H9 (cell line): ENCODE measurements at regions not wholly inside any gene's neighbourhood (a gene's known extent, or its start where the extent isn't known, plus 50 kb on each side); places are given as distances from the start of the nearest gene placed in this dataset.

Source experiments
- DNase-seq: peaks from one replicate; pipeline ENCODE4 v3.0.0-alpha.2; 2017
- H2AFZ ChIP-seq: one replicate; pipeline ENCODE4 v1.6.1; 2013; ENCODE audit warnings: mild to moderate bottlenecking, low read length, control low read depth, moderate library complexity
- H2AK5ac ChIP-seq: 2 replicates; pipeline ENCODE4 v1.6.1; 2013; ENCODE audit warnings: low read length, control low read depth, mixed read lengths; ENCODE audit not compliant: insufficient read length
- H2BK120ac ChIP-seq: one replicate; pipeline ENCODE4 v1.6.1; 2013; ENCODE audit warnings: low read depth, mild to moderate bottlenecking, low read length, control low read depth, inconsistent platforms; ENCODE audit not compliant: poor library complexity, severe bottlenecking
- H2BK12ac ChIP-seq: 2 replicates; pipeline ENCODE4 v1.6.1; 2013; ENCODE audit warnings: low read length, control low read depth, mixed read lengths, low read depth; ENCODE audit not compliant: insufficient read length
- H2BK15ac ChIP-seq: 2 replicates; pipeline ENCODE4 v1.6.1; 2013; ENCODE audit warnings: low read depth, low read length, control low read depth
- H2BK20ac ChIP-seq: one replicate; pipeline ENCODE4 v1.6.1; 2013; ENCODE audit warnings: low read depth, mild to moderate bottlenecking, low read length, control low read depth, inconsistent platforms; ENCODE audit not compliant: poor library complexity, severe bottlenecking
- H2BK5ac ChIP-seq: 2 replicates; pipeline ENCODE4 v1.6.1; 2013; ENCODE audit warnings: low read length, control low read depth, mixed read lengths; ENCODE audit not compliant: insufficient read length
- H3K14ac ChIP-seq: 2 replicates; pipeline ENCODE4 v1.6.1; 2013; ENCODE audit warnings: low read length, control low read depth; ENCODE audit not compliant: insufficient read depth
- H3K18ac ChIP-seq: 2 replicates; pipeline ENCODE4 v1.6.1; 2013; ENCODE audit warnings: low read depth, mild to moderate bottlenecking, mixed read lengths, low read length, control low read depth; ENCODE audit not compliant: insufficient read length
- H3K23ac ChIP-seq: 2 replicates; pipeline ENCODE4 v1.6.1; 2013; ENCODE audit warnings: low read length, control low read depth, mixed read lengths, low read depth; ENCODE audit not compliant: insufficient read length
- H3K23me2 ChIP-seq: 2 replicates; pipeline ENCODE4 v1.6.1; 2013; ENCODE audit warnings: low read depth, mild to moderate bottlenecking, mixed read lengths, low read length, control low read depth; ENCODE audit not compliant: insufficient read length, poor library complexity, severe bottlenecking
- H3K27ac ChIP-seq: 2 replicates; pipeline ENCODE4 v1.5.1; 2013; ENCODE audit warnings: low read length, control low read depth, mixed read lengths, low read depth; ENCODE audit not compliant: insufficient read length
- H3K27me3 ChIP-seq: 2 replicates; pipeline ENCODE4 v1.6.1; 2013; ENCODE audit warnings: low read length, control low read depth, inconsistent platforms; ENCODE audit not compliant: insufficient read depth
- H3K4ac ChIP-seq: 2 replicates; pipeline ENCODE4 v1.6.1; 2013; ENCODE audit warnings: low read depth, mild to moderate bottlenecking, control low read depth, inconsistent platforms, low read length, moderate library complexity
- H3K4me1 ChIP-seq: 2 replicates; pipeline ENCODE4 v1.6.1; 2013; ENCODE audit warnings: low read length, control low read depth, inconsistent platforms; ENCODE audit not compliant: insufficient read depth
- H3K4me2 ChIP-seq: 2 replicates; pipeline ENCODE4 v1.6.1; 2013; ENCODE audit warnings: low read length, control low read depth, mixed read lengths; ENCODE audit not compliant: insufficient read length, insufficient read depth
- H3K56ac ChIP-seq: 2 replicates; pipeline ENCODE4 v1.6.1; 2013; ENCODE audit warnings: low read depth, mild to moderate bottlenecking, mixed read lengths, low read length, control low read depth; ENCODE audit not compliant: insufficient read length
- H3K79me1 ChIP-seq: 2 replicates; pipeline ENCODE4 v1.6.1; 2013; ENCODE audit warnings: low read depth, mild to moderate bottlenecking, moderate library complexity, low read length, control low read depth, inconsistent platforms; ENCODE audit not compliant: insufficient read depth, poor library complexity, severe bottlenecking
- H3K79me2 ChIP-seq: 2 replicates; pipeline ENCODE4 v1.6.1; 2013; ENCODE audit warnings: low read length, control low read depth, inconsistent platforms; ENCODE audit not compliant: insufficient read depth
- H3K9ac ChIP-seq: 2 replicates; pipeline ENCODE4 v1.6.1; 2013; ENCODE audit warnings: low read length, control low read depth, mixed read lengths; ENCODE audit not compliant: insufficient read length; ENCODE audit errors: extremely low read depth
- H3K9me3 ChIP-seq: one replicate; pipeline ENCODE4 v1.6.1; 2013; ENCODE audit warnings: low read depth, low read length, inconsistent platforms; ENCODE audit not compliant: control insufficient read depth
- H3T11ph ChIP-seq: one replicate; pipeline ENCODE4 v1.6.1; 2013; ENCODE audit warnings: mild to moderate bottlenecking, low read length, control low read depth, inconsistent platforms
- H4K20me1 ChIP-seq: one replicate; pipeline ENCODE4 v1.6.1; 2013; ENCODE audit not compliant: control insufficient read depth, insufficient read length, insufficient read depth
- H4K5ac ChIP-seq: 2 replicates; pipeline ENCODE4 v1.6.1; 2013; ENCODE audit warnings: low read depth, mild to moderate bottlenecking, mixed read lengths, low read length, control low read depth; ENCODE audit not compliant: insufficient read length
- H4K8ac ChIP-seq: replicated peaks from 2 replicates; pipeline ENCODE4 v1.6.1; 2013; ENCODE audit warnings: low read length, control low read depth, mixed read lengths, low read depth; ENCODE audit not compliant: insufficient read length
- H4K91ac ChIP-seq: 2 replicates; pipeline ENCODE4 v1.6.1; 2013; ENCODE audit warnings: low read depth, mild to moderate bottlenecking, moderate library complexity, mixed read lengths, low read length, control low read depth; ENCODE audit not compliant: insufficient read length
- H3K27ac Mint-ChIP-seq, 3 experiments: 2 replicates in 2 of 3; 3 replicates in 1 of 3; pipeline ENCODE4 v1.8.0; 2020 to 2021; ENCODE audit warnings: mixed read lengths in 3 of 3, mild to moderate bottlenecking in 1 of 3, moderate library complexity in 1 of 3
- H3K27me3 Mint-ChIP-seq: 2 replicates; pipeline ENCODE4 v1.8.0; 2021; ENCODE audit warnings: low read depth, mild to moderate bottlenecking, moderate library complexity, mixed read lengths
- H3K36me3 Mint-ChIP-seq, 3 experiments: 2 replicates in 2 of 3; 3 replicates in 1 of 3; pipeline ENCODE4 v1.8.0; 2020 to 2021; ENCODE audit warnings: low read depth in 3 of 3, mixed read lengths in 3 of 3; ENCODE audit not compliant: insufficient read depth in 1 of 3
- H3K4me1 Mint-ChIP-seq, 2 experiments: 2 replicates each; pipeline ENCODE4 v1.8.0; 2020; ENCODE audit warnings: mixed read lengths in 2 of 2
- H3K4me3 Mint-ChIP-seq, 2 experiments: 2 replicates in 1 of 2; 3 replicates in 1 of 2; pipeline ENCODE4 v1.8.0; 2020 to 2021; ENCODE audit warnings: mild to moderate bottlenecking in 2 of 2, mixed read lengths in 2 of 2, moderate library complexity in 1 of 2
- H3K9me3 Mint-ChIP-seq, 2 experiments: 2 replicates in 1 of 2; 3 replicates in 1 of 2; pipeline ENCODE4 v1.8.0; 2020; ENCODE audit warnings: mild to moderate bottlenecking in 2 of 2, mixed read lengths in 2 of 2, moderate library complexity in 1 of 2
- CTCF ChIP-seq: fragments of 200-600 bp; sonication (generic); conservative IDR thresholded peaks from 3 replicates; pipeline ENCODE4 v1.8.0; 2021; ENCODE audit warnings: antibody characterized with exemption, mild to moderate bottlenecking
- WGBS: extraction: QIAGEN DNeasy Blood & Tissue Kit; methylation state at CpG from one replicate; pipeline ENCODE4 v1.1.7; 2013; ENCODE audit warnings: missing lambda C conversion rate, low lambda C conversion rate, mixed read lengths; ENCODE audit not compliant: insufficient read length; ENCODE audit errors: extremely low coverage; 5-methylcytosine and 5-hydroxymethylcytosine counted together

- Histone ChIP-seq H4K91ac (no peak overlapping the region), H2AK5ac (no peak overlapping the region), H2AFZ (no peak overlapping the region), H3K4me1 (no peaks in the 10 kb centered on the region), H3T11ph (no peak overlapping the region), H3K9me3 (no peaks in the 10 kb centered on the region), H3K9ac (no peak overlapping the region), H4K5ac (no peak overlapping the region), H3K4ac (no peak overlapping the region), H2BK15ac (no peak overlapping the region), H3K27me3 (no peaks in the 10 kb centered on the region), H2BK20ac (no peak overlapping the region), H3K23me2 (no peaks in the 10 kb centered on the region), H4K8ac (no peak overlapping the region), H3K27ac (no peak overlapping the region), H3K79me2 (no peaks in the 10 kb centered on the region), H4K20me1 (no peaks in the 10 kb centered on the region), H2BK5ac (no peak overlapping the region), H3K79me1 (no peaks in the 10 kb centered on the region), H3K18ac (no peak overlapping the region), H3K4me2 (no peak overlapping the region), H2BK120ac (no peak overlapping the region), H3K14ac (no peak overlapping the region), H2BK12ac (no peak overlapping the region), H3K23ac (no peak overlapping the region), H3K56ac (no peak overlapping the region)
- Mint-ChIP-seq H3K4me3 (no peak overlapping the region), H3K27me3 (no peaks in the 10 kb centered on the region), H3K9me3 (no peaks in the 10 kb centered on the region), H3K4me1 (no peaks in the 10 kb centered on the region), H3K36me3 (no peaks in the 10 kb centered on the region), H3K27ac (no peak overlapping the region)
- no peak for TF ChIP-seq CTCF
- no CpG with 5 or more reads among the region's 1 CpG for WGBS
- DNase-seq: no peak
Measured at GRCh38 chr5:163838738-163839137, 333.3 kb downstream of the MAT2B start.
